IMR-90 (cell line): ENCODE measurements at regions not wholly inside any gene's neighbourhood (a gene's known extent, or its start where the extent isn't known, plus 50 kb on each side); places are given as distances from the start of the nearest gene placed in this dataset.

Source experiments
- ATAC-seq: fragments of 200-7000 bp; cut with Tn5 transposase; 2 replicates; pipeline ENCODE4 v1.9.1; 2020; ENCODE audit warnings: low read depth, mild to moderate bottlenecking, moderate library complexity
- BruUV-seq: library from RNA; stranded (reverse); fragments of 400-500 nt; replicated peaks from 2 replicates; lab custom pipeline; 2021; lab: Mats Ljungman, UMichigan
- CTCF ChIA-PET: fragments of 300-600 bp; formaldehyde crosslinking; extraction: SDS; loops from one replicate; lab custom pipeline; 2021; ENCODE audit warnings: antibody characterized with exemption; lab: Yijun Ruan, JAX
- POLR2A ChIA-PET: fragments of 300-600 bp; sonication (Branson Sonifier 250); formaldehyde crosslinking; loops from one replicate; lab custom pipeline; 2022; ENCODE audit warnings: antibody characterized with exemption; ENCODE audit not compliant: unreplicated experiment; lab: Charles Lee
- DNase-seq: peaks from one replicate; pipeline ENCODE4 v3.0.0; 2013
- H2AFZ ChIP-seq: replicated peaks from 2 replicates; pipeline ENCODE3; 2013; ENCODE audit warnings: low read length, mild to moderate bottlenecking; ENCODE audit not compliant: poor library complexity
- H2AK5ac ChIP-seq: 2 replicates; pipeline ENCODE4 v1.6.1; 2013; ENCODE audit warnings: low read depth, low read length, inconsistent platforms
- H2AK9ac ChIP-seq: replicated peaks from 2 replicates; pipeline ENCODE3; 2013; ENCODE audit warnings: mild to moderate bottlenecking, low read depth, low read length, moderate library complexity; ENCODE audit not compliant: poor library complexity
- H2BK120ac ChIP-seq: 2 replicates; pipeline ENCODE4 v1.6.1; 2013; ENCODE audit warnings: low read depth, low read length, inconsistent platforms
- H2BK15ac ChIP-seq: 3 replicates; pipeline ENCODE4 v1.6.1; 2013; ENCODE audit warnings: low read depth, low read length, inconsistent platforms
- H2BK20ac ChIP-seq: 2 replicates; pipeline ENCODE4 v1.6.1; 2013; ENCODE audit warnings: low read depth, mild to moderate bottlenecking, inconsistent platforms, low read length, moderate library complexity
- H2BK5ac ChIP-seq: 2 replicates; pipeline ENCODE4 v1.6.1; 2013; ENCODE audit warnings: mild to moderate bottlenecking, low read depth, low read length, inconsistent platforms; ENCODE audit not compliant: poor library complexity, severe bottlenecking
- H3K14ac ChIP-seq: replicated peaks from 2 replicates; pipeline ENCODE4 v1.6.1; 2013; ENCODE audit warnings: low read depth, low read length, inconsistent platforms
- H3K18ac ChIP-seq: 2 replicates; pipeline ENCODE4 v1.6.1; 2013; ENCODE audit warnings: low read depth, low read length, control low read depth
- H3K23ac ChIP-seq: 2 replicates; pipeline ENCODE4 v1.6.1; 2013; ENCODE audit warnings: low read depth, low read length, inconsistent platforms
- H3K27ac ChIP-seq: 2 replicates; pipeline ENCODE4 v1.5.1; 2013; ENCODE audit warnings: mild to moderate bottlenecking, control low read depth, low read length; ENCODE audit not compliant: insufficient read depth
- H3K27me3 ChIP-seq: 2 replicates; pipeline ENCODE4 v1.6.1; 2013; ENCODE audit warnings: low read length; ENCODE audit not compliant: control insufficient read depth, insufficient read depth
- H3K36me3 ChIP-seq: 2 replicates; pipeline ENCODE4 v1.6.1; 2013; ENCODE audit warnings: low read length, mixed read lengths; ENCODE audit not compliant: control insufficient read depth, insufficient read depth
- H3K4ac ChIP-seq: 2 replicates; pipeline ENCODE4 v1.6.1; 2013; ENCODE audit warnings: low read depth, low read length, inconsistent platforms
- H3K4me1 ChIP-seq: 2 replicates; pipeline ENCODE4 v1.6.1; 2013; ENCODE audit warnings: low read length, mixed read lengths; ENCODE audit not compliant: control insufficient read depth, insufficient read depth
- H3K4me2 ChIP-seq: 2 replicates; pipeline ENCODE4 v1.6.1; 2013; ENCODE audit warnings: low read depth, mild to moderate bottlenecking, control low read depth, low read length, moderate library complexity
- H3K4me3 ChIP-seq: 2 replicates; pipeline ENCODE4 v1.5.1; 2013; ENCODE audit warnings: low read depth, mild to moderate bottlenecking, control low read depth, low read length, moderate library complexity; ENCODE audit not compliant: insufficient read depth
- H3K56ac ChIP-seq: 2 replicates; pipeline ENCODE4 v1.6.1; 2013; ENCODE audit warnings: low read length, inconsistent platforms; ENCODE audit not compliant: insufficient read depth; ENCODE audit errors: extremely low read depth
- H3K79me1 ChIP-seq, 2 experiments: 2 replicates each; pipeline ENCODE4 v1.6.1; 2013; ENCODE audit warnings: low read length in 2 of 2, inconsistent platforms in 1 of 2, low read depth in 1 of 2
- H3K9ac ChIP-seq: 2 replicates; pipeline ENCODE4 v1.6.1; 2013; ENCODE audit warnings: low read depth, low read length, control low read depth
- H3K9me1 ChIP-seq: 2 replicates; pipeline ENCODE4 v1.6.1; 2013; ENCODE audit warnings: low read length, inconsistent platforms; ENCODE audit not compliant: insufficient read depth
- H3K9me3 ChIP-seq: 2 replicates; pipeline ENCODE4 v1.6.1; 2013; ENCODE audit warnings: low read length; ENCODE audit not compliant: control insufficient read depth, insufficient read depth
- H4K20me1 ChIP-seq: 2 replicates; pipeline ENCODE4 v1.6.1; 2013; ENCODE audit warnings: low read length, inconsistent platforms; ENCODE audit not compliant: insufficient read depth
- H4K5ac ChIP-seq: 2 replicates; pipeline ENCODE4 v1.6.1; 2013; ENCODE audit warnings: mild to moderate bottlenecking, low read depth, low read length, control low read depth
- H4K8ac ChIP-seq, 2 experiments: 2 replicates each; pipeline ENCODE4 v1.6.1; 2013; ENCODE audit warnings: low read depth in 2 of 2, low read length in 2 of 2, control low read depth in 1 of 2, inconsistent platforms in 1 of 2
- H4K91ac ChIP-seq: 2 replicates; pipeline ENCODE4 v1.6.1; 2013; ENCODE audit warnings: low read depth, low read length, inconsistent platforms; ENCODE audit not compliant: insufficient read depth
- CHD1 ChIP-seq: IDR thresholded peaks from 2 replicates; pipeline ENCODE4 v1.6.1; 2012; ENCODE audit warnings: low read depth, low read length, improper control_type of control experiment
- CTCF ChIP-seq: conservative IDR thresholded peaks from 2 replicates; pipeline ENCODE4 v1.5.1; 2012; ENCODE audit warnings: mild to moderate bottlenecking, low read depth, low read length, improper control_type of control experiment
- MAFK ChIP-seq: IDR thresholded peaks from 2 replicates; pipeline ENCODE4 v1.6.1; 2012; ENCODE audit warnings: low read depth, low read length, improper control_type of control experiment
- RAD21 ChIP-seq: IDR thresholded peaks from 2 replicates; pipeline ENCODE4 v1.6.1; 2012; ENCODE audit warnings: low read length, improper control_type of control experiment
- SMC3 ChIP-seq: fragments of 150-350 bp; IDR thresholded peaks from 2 replicates; pipeline ENCODE4 v1.6.1; 2016; ENCODE audit warnings: low read depth, mild to moderate bottlenecking, antibody characterized with exemption, low read length, moderate library complexity
- WGBS, 2 experiments: methylation state at CpG; one replicate each; pipeline versions ENCODE4 v1.1.5 to v1.1.7; 2013; ENCODE audit warnings: missing lambda C conversion rate in 2 of 2; ENCODE audit not compliant: insufficient read length in 1 of 2; ENCODE audit errors: extremely low coverage in 2 of 2; 5-methylcytosine and 5-hydroxymethylcytosine counted together
- dilution Hi-C: fragments of 300-500 bp; cut with HindIII; formaldehyde crosslinking; loops from one replicate; pipeline ENCODE4 v1.14.3; 2018; ENCODE audit warnings: low sequenced_read_pairs; ENCODE audit not compliant: unreplicated experiment
- in situ Hi-C: fragments of 300-500 bp; cut with MboI; formaldehyde crosslinking; loops from 3 replicates; pipeline ENCODE4 v1.14.3; 2019; ENCODE audit warnings: low sequenced_read_pairs, inconsistent platforms, mixed read lengths
- intact Hi-C: fragments of 100-400 bp; cut with micrococcal nuclease; formaldehyde crosslinking; loops from 2 replicates; pipeline ENCODE4 v1.10.0; 2022

- no peaks in the 10 kb centered on the region for H3K27me3 ChIP-seq
- no peak overlapping the region for H3K9ac ChIP-seq
- no peak overlapping the region for H4K5ac ChIP-seq
- H3K18ac ChIP-seq, result no peak overlapping the region
- no peak overlapping the region for H3K14ac ChIP-seq
- no peak overlapping the region for H3K4ac ChIP-seq
- H3K79me1 ChIP-seq, result no peaks in the 10 kb centered on the region
- POLR2A ChIA-PET, result no interaction called here
- CTCF ChIA-PET, result no interaction called here
- H3K9me3 ChIP-seq, result peaks cover 2% of the 10 kb centered on the region; the same call in 1 of the 2 replicates
- H2BK15ac ChIP-seq, result no peak overlapping the region
- no peak for TF ChIP-seq CHD1
- no peak for TF ChIP-seq RAD21
- TF ChIP-seq SMC3, result no peak
- TF ChIP-seq CTCF, result no peak
- no peak for TF ChIP-seq MAFK
- dilution Hi-C loops (no loop called here), intact Hi-C loops (no loop called here), in situ Hi-C loops (no loop called here)
- H4K8ac ChIP-seq, result no peak overlapping the region
- H3K4me3 ChIP-seq, result no peak overlapping the region
- no peak overlapping the region for H2BK5ac ChIP-seq
- no peaks in the 10 kb centered on the region for H3K4me1 ChIP-seq
- no peak overlapping the region for H3K4me2 ChIP-seq
- H3K36me3 ChIP-seq, result no peaks in the 10 kb centered on the region
- H2AK5ac ChIP-seq, result no peak overlapping the region
- no peak overlapping the region for H4K91ac ChIP-seq
- no TSS peak for BruUV-seq
- H3K27ac ChIP-seq, result no peak overlapping the region
- no peaks in the 10 kb centered on the region for H3K9me1 ChIP-seq
- no peak for DNase-seq
- no peak overlapping the region for H3K23ac ChIP-seq
- H2BK20ac ChIP-seq, result no peak overlapping the region
- H4K20me1 ChIP-seq, result no peaks in the 10 kb centered on the region
- WGBS, 2 experiments, result no CpG with 5 or more reads among the region's 5 CpGs
- ATAC-seq, result no peak
- no peak overlapping the region for H3K56ac ChIP-seq
- H2BK120ac ChIP-seq, result no peak overlapping the region
- no peak overlapping the region for H2AFZ ChIP-seq
- H2AK9ac ChIP-seq, result no peak overlapping the region
Observed at GRCh38 chr2:107542314-107542740, 284.4 kb upstream of the RGPD4 start.
